ENCODE measurements at regions not wholly inside any gene's neighbourhood (a gene's known extent, or its start where the extent isn't known, plus 50 kb on each side); places are given as distances from the start of the nearest gene placed in this dataset.

GRCh38 chr1:198084241-198084908 is 72.4 kb upstream of the NEK7 start:
- DNase-seq (no peak), ATAC-seq (no peak)
- H3K27ac ChIP-seq, result no peak overlapping the region
- no peaks in the 10 kb centered on the region for H3K27me3 ChIP-seq (ENCODE audit: low read depth)
- TF ChIP-seq, protein P1, sequence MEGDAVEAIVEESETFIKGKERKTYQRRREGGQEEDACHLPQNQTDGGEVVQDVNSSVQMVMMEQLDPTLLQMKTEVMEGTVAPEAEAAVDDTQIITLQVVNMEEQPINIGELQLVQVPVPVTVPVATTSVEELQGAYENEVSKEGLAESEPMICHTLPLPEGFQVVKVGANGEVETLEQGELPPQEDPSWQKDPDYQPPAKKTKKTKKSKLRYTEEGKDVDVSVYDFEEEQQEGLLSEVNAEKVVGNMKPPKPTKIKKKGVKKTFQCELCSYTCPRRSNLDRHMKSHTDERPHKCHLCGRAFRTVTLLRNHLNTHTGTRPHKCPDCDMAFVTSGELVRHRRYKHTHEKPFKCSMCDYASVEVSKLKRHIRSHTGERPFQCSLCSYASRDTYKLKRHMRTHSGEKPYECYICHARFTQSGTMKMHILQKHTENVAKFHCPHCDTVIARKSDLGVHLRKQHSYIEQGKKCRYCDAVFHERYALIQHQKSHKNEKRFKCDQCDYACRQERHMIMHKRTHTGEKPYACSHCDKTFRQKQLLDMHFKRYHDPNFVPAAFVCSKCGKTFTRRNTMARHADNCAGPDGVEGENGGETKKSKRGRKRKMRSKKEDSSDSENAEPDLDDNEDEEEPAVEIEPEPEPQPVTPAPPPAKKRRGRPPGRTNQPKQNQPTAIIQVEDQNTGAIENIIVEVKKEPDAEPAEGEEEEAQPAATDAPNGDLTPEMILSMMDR (IDR thresholded peaks at IDR 0.05), result no peak
- H3K9me3 ChIP-seq, result no peaks in the 10 kb centered on the region
- no peak overlapping the region for H3K4me3 ChIP-seq
- intact Hi-C loops (cut with DNase I), result no loop called here
- H3K4me1 ChIP-seq, result peaks cover 6% of the 10 kb centered on the region
- H3K36me3 ChIP-seq, result no peaks in the 10 kb centered on the region

GRCh38 chr1:198086051-198086745 is 70.6 kb upstream of the NEK7 start:
- no peak for DNase-seq
- Histone ChIP-seq H3K27me3 (ENCODE audit: low read depth) (no peaks in the 10 kb centered on the region), H3K27ac (no peak overlapping the region), H3K4me1 (peaks cover 6% of the 10 kb centered on the region), H3K36me3 (no peaks in the 10 kb centered on the region), H3K4me3 (no peak overlapping the region), H3K9me3 (no peaks in the 10 kb centered on the region)
- TF ChIP-seq, protein P1 (IDR thresholded peaks at IDR 0.05), result no peak
- intact Hi-C loops (cut with DNase I), result no loop called here
- ATAC-seq, result no peak

GRCh38 chr1:198087831-198088230 is 69.0 kb upstream of the NEK7 start:
- ATAC-seq (no peak), DNase-seq (no peak)
- no peaks in the 10 kb centered on the region for H3K9me3 ChIP-seq
- TF ChIP-seq, protein P1 (IDR thresholded peaks at IDR 0.05), result no peak
- intact Hi-C loops (cut with DNase I), result no loop called here
- H3K27me3 ChIP-seq (ENCODE audit: low read depth), result no peaks in the 10 kb centered on the region
- peaks cover 6% of the 10 kb centered on the region for H3K4me1 ChIP-seq
- no peaks in the 10 kb centered on the region for H3K36me3 ChIP-seq
- H3K27ac ChIP-seq, result no peak overlapping the region
- H3K4me3 ChIP-seq, result no peak overlapping the region

- Histone ChIP-seq H3K9me3 (no peaks in the 10 kb centered on the region), H3K27ac (peak overlapping the region; percentile 54), H3K4me3 (peak overlapping the region; percentile 9), H3K4me1 (peaks cover 6% of the 10 kb centered on the region), H3K27me3 (ENCODE audit: low read depth) (no peaks in the 10 kb centered on the region), H3K36me3 (no peaks in the 10 kb centered on the region)
- TF ChIP-seq, protein P1 (IDR thresholded peaks at IDR 0.05), result peak; percentile 57
- peak; percentile 85 to 95 for ATAC-seq
- peak; percentile 46 for DNase-seq
- intact Hi-C loops (cut with DNase I), result no loop called here
Observed at GRCh38 chr1:198088360-198089071, 68.3 kb upstream of the NEK7 start.

DNA sequence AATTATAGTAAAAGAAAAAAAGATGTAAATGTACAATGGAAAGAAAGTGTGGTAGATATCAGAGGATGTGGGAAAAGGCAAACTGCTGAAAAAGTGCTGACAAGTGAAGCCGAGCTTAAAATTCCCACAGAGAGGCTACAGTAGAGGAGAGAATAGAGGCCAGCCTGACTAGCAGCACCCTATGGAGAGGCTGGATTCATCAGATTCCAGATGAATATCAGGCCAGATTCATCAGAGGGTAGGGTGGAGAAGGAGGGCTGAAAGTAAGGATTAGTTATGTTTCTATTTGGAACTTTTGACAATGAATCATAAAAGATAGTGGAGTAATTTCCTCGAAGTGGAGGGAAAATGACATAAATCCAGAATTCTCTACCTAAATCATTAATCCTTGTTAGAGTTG is 60.4 kb upstream of the NEK7 start:
- TF ChIP-seq, protein P1 (IDR thresholded peaks at IDR 0.05), result no peak
- Histone ChIP-seq H3K27me3 (ENCODE audit: low read depth) (no peaks in the 10 kb centered on the region), H3K4me1 (no peaks in the 10 kb centered on the region), H3K9me3 (no peaks in the 10 kb centered on the region), H3K4me3 (no peak overlapping the region), H3K27ac (no peak overlapping the region), H3K36me3 (no peaks in the 10 kb centered on the region)
- ATAC-seq, result no peak
- intact Hi-C loops (cut with DNase I), result no loop called here
- DNase-seq, result no peak
